K562 (cell line): ENCODE measurements at regions not wholly inside any gene's neighbourhood (a gene's known extent, or its start where the extent isn't known, plus 50 kb on each side); places are given as distances from the start of the nearest gene placed in this dataset.

Experiments used
- DDX20 ChIP-seq: fragments of 450-650 bp; IDR thresholded peaks from 2 replicates; pipeline ENCODE4 v1.6.1; 2016; ENCODE audit warnings: missing genetic modification characterization, low read depth, mild to moderate bottlenecking, missing compliant biosample characterization, moderate library complexity
- GATA2 ChIP-seq: sonication (generic); formaldehyde crosslinking; IDR thresholded peaks from 2 replicates; pipeline ENCODE4 v1.4.0; 2020; ENCODE audit warnings: mild to moderate bottlenecking, missing genetic modification reagents
- L3MBTL2 ChIP-seq: fragments of 450-650 bp; IDR thresholded peaks from 2 replicates; pipeline ENCODE4 v1.6.1; 2016; ENCODE audit warnings: mild to moderate bottlenecking, moderate library complexity
- LEF1 ChIP-seq: fragments of 450-650 bp; IDR thresholded peaks from 2 replicates; pipeline ENCODE4 v1.6.1; 2016; ENCODE audit warnings: mild to moderate bottlenecking
- MYBL2 ChIP-seq, 2 experiments: fragments of 450-650 bp in 1 of 2; sonication (generic) in 1 of 2; formaldehyde crosslinking in 1 of 2; IDR thresholded peaks; 2 replicates each; pipeline versions ENCODE4 v1.6.1 to v1.8.1; 2017 to 2022; ENCODE audit warnings: borderline replicate concordance in 1 of 2, inconsistent platforms in 1 of 2, low read depth in 1 of 2, mild to moderate bottlenecking in 1 of 2, missing genetic modification reagents in 1 of 2, moderate library complexity in 1 of 2
- NCOA4 ChIP-seq: fragments of 450-650 bp; IDR thresholded peaks from 2 replicates; pipeline ENCODE4 v1.6.1; 2018; ENCODE audit warnings: mild to moderate bottlenecking; ENCODE audit not compliant: partially characterized antibody
- NFE2 ChIP-seq: IDR thresholded peaks from 2 replicates; pipeline ENCODE4 v1.6.1; 2014; ENCODE audit warnings: antibody characterized with exemption, low read depth
- NRF1 ChIP-seq, 2 experiments: fragments of 450-650 bp; IDR thresholded peaks in 1 of 2; conservative IDR thresholded peaks in 1 of 2; 2 replicates each; pipeline ENCODE4 v1.6.1; 2014; ENCODE audit warnings: mild to moderate bottlenecking in 2 of 2
- PHF20 ChIP-seq: fragments of 450-650 bp; IDR thresholded peaks from 2 replicates; pipeline ENCODE4 v1.6.1; 2018; ENCODE audit not compliant: partially characterized antibody
- PHF21A ChIP-seq: fragments of 450-650 bp; IDR thresholded peaks from 2 replicates; pipeline ENCODE4 v1.6.1; 2017; ENCODE audit warnings: low read depth, borderline replicate concordance
- POU5F1 ChIP-seq: fragments of 150-350 bp; IDR thresholded peaks from 2 replicates; pipeline ENCODE4 v1.6.1; 2014; ENCODE audit warnings: borderline replicate concordance, low read length, low read depth, mild to moderate bottlenecking; ENCODE audit not compliant: partially characterized antibody
- RBFOX2 ChIP-seq: fragments of 200-400 bp; formaldehyde crosslinking; IDR thresholded peaks from 2 replicates; pipeline ENCODE4 v1.6.1; 2017; ENCODE audit warnings: low read depth, mild to moderate bottlenecking, low read length, moderate library complexity
- SIN3A ChIP-seq, 2 experiments: fragments of 150-350 bp in 1 of 2; IDR thresholded peaks; 2 replicates each; pipeline ENCODE4 v1.6.1; 2011 to 2016; ENCODE audit warnings: borderline replicate concordance in 2 of 2, low read depth in 2 of 2, low read length in 2 of 2, mild to moderate bottlenecking in 2 of 2, moderate library complexity in 2 of 2; ENCODE audit not compliant: control insufficient read depth in 1 of 2
- SIRT6 ChIP-seq: IDR thresholded peaks from one replicate; pipeline ENCODE4 v1.6.1; 2012; ENCODE audit warnings: low read depth, mild to moderate bottlenecking, control low read depth, inconsistent platforms, low read length, moderate library complexity
- SMARCA5 ChIP-seq: fragments of 450-650 bp; IDR thresholded peaks from 2 replicates; pipeline ENCODE4 v1.6.1; 2016
- SOX6 ChIP-seq: fragments of 450-650 bp; IDR thresholded peaks from 2 replicates; pipeline ENCODE4 v1.6.1; 2014; ENCODE audit warnings: mild to moderate bottlenecking
- TEAD2 ChIP-seq: fragments of 450-650 bp; IDR thresholded peaks from 2 replicates; pipeline ENCODE4 v1.6.1; 2016; ENCODE audit warnings: missing genetic modification characterization, control low read depth, missing compliant biosample characterization
- TGIF2 ChIP-seq: sonication (generic); formaldehyde crosslinking; IDR thresholded peaks from 2 replicates; pipeline ENCODE4 v1.8.1; 2022; ENCODE audit warnings: mild to moderate bottlenecking, missing genetic modification reagents, moderate library complexity
- ZBTB8A ChIP-seq: fragments of 450-650 bp; IDR thresholded peaks from 2 replicates; pipeline ENCODE4 v1.6.1; 2018; ENCODE audit warnings: mild to moderate bottlenecking, moderate library complexity; ENCODE audit not compliant: partially characterized antibody
- ZNF354B ChIP-seq: fragments of 250-450 bp; sonication (Bioruptor Pico); IDR thresholded peaks from 2 replicates; pipeline ENCODE4 v1.4.0; 2020
- ZNF561 ChIP-seq: fragments of 450-650 bp; formaldehyde crosslinking; conservative IDR thresholded peaks from 2 replicates; pipeline ENCODE4 v1.4.0; 2020; ENCODE audit warnings: mild to moderate bottlenecking, moderate library complexity
- TF ChIP-seq, protein P1 (sequence below): fragments of 450-650 bp; IDR thresholded peaks from 2 replicates; pipeline ENCODE4 v1.6.1; 2017; ENCODE audit warnings: antibody characterized with exemption
- TF ChIP-seq, protein P2 (sequence below): fragments of 450-650 bp; formaldehyde crosslinking; conservative IDR thresholded peaks from 2 replicates; pipeline ENCODE4 v1.4.0; 2022; ENCODE audit warnings: mild to moderate bottlenecking, missing genetic modification characterization
- TF ChIP-seq, protein P3 (sequence below): fragments of 250-450 bp; sonication (Bioruptor Pico); IDR thresholded peaks from 2 replicates; pipeline ENCODE4 v1.5.0; 2021
- TF ChIP-seq, protein P4 (sequence below): fragments of 250-450 bp; sonication (Bioruptor Pico); IDR thresholded peaks from 2 replicates; pipeline ENCODE4 v1.4.0; 2020; ENCODE audit warnings: mild to moderate bottlenecking

DNA sequence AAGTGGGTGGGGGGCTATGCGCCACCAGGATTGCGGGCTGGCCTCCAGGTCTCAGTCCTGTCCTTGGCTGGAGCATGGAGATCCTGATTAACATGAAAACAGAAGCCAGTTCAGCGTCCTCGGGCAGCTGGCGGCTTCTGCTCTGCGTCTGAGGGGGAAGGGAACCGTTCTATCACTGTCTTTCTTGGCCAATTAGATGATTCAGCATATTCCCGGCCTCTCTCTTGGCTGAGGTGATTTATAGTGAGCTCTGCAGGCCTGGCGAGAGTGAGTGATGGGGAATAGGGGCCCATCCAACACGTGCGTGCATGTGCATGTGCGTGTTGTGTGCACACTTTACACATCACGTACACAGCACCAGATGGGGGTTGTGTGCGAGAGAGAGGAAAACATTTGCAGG is 145.8 kb upstream of the ATP6AP2 start (continued):
- TF ChIP-seq PHF20 (no peak), RBFOX2 (peak; percentile 23; the same call in 1 of the 2 replicates), DDX20 (tag) (no peak), PHF21A (no peak; the same call in 1 of the 2 replicates), POU5F1 (no peak), SOX6 (peak; percentile 55), TGIF2 (CRISPR knock-in tag) (no peak), SMARCA5 (no peak), MYBL2 (IDR thresholded peaks at IDR 0.05; ENCODE audit: low read depth) (no peak), MYBL2 (CRISPR knock-in tag; IDR thresholded peaks at IDR 0.05; ENCODE audit: borderline replicate concordance) (no peak), TEAD2 (tag) (no peak), ZNF354B (CRISPR knock-in tag) (no peak), NRF1 (conservative IDR thresholded peaks at IDR 0.05 in 1 of 2, IDR thresholded peaks at IDR 0.05 in 1 of 2) (peak; percentile 24 to 33; a peak in 2 of 4 replicates), SIRT6 (no peak), GATA2 (CRISPR knock-in tag) (no peak), NCOA4 (no peak), NFE2 (peak; percentile 98), L3MBTL2 (peak; percentile 62; the same call in 1 of the 2 replicates), LEF1 (peak; percentile 64; the same call in 1 of the 2 replicates), ZBTB8A (no peak), SIN3A (IDR thresholded peaks at IDR 0.05; ENCODE audit: borderline replicate concordance in 2 of 2, control insufficient read depth in 1 of 2, low read depth in 2 of 2, low read length in 2 of 2) (no peak), ZNF561 (no peak)
- TF ChIP-seq, protein P1, sequence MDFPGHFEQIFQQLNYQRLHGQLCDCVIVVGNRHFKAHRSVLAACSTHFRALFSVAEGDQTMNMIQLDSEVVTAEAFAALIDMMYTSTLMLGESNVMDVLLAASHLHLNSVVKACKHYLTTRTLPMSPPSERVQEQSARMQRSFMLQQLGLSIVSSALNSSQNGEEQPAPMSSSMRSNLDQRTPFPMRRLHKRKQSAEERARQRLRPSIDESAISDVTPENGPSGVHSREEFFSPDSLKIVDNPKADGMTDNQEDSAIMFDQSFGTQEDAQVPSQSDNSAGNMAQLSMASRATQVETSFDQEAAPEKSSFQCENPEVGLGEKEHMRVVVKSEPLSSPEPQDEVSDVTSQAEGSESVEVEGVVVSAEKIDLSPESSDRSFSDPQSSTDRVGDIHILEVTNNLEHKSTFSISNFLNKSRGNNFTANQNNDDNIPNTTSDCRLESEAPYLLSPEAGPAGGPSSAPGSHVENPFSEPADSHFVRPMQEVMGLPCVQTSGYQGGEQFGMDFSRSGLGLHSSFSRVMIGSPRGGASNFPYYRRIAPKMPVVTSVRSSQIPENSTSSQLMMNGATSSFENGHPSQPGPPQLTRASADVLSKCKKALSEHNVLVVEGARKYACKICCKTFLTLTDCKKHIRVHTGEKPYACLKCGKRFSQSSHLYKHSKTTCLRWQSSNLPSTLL = no peak
- TF ChIP-seq, protein P2, sequence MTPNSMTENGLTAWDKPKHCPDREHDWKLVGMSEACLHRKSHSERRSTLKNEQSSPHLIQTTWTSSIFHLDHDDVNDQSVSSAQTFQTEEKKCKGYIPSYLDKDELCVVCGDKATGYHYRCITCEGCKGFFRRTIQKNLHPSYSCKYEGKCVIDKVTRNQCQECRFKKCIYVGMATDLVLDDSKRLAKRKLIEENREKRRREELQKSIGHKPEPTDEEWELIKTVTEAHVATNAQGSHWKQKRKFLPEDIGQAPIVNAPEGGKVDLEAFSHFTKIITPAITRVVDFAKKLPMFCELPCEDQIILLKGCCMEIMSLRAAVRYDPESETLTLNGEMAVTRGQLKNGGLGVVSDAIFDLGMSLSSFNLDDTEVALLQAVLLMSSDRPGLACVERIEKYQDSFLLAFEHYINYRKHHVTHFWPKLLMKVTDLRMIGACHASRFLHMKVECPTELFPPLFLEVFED (CRISPR knock-in tag) = no peak
- TF ChIP-seq, protein P3, sequence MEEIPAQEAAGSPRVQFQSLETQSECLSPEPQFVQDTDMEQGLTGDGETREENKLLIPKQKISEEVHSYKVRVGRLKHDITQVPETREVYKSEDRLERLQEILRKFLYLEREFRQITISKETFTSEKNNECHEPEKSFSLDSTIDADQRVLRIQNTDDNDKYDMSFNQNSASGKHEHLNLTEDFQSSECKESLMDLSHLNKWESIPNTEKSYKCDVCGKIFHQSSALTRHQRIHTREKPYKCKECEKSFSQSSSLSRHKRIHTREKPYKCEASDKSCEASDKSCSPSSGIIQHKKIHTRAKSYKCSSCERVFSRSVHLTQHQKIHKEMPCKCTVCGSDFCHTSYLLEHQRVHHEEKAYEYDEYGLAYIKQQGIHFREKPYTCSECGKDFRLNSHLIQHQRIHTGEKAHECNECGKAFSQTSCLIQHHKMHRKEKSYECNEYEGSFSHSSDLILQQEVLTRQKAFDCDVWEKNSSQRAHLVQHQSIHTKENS = no peak
- TF ChIP-seq, protein P4, sequence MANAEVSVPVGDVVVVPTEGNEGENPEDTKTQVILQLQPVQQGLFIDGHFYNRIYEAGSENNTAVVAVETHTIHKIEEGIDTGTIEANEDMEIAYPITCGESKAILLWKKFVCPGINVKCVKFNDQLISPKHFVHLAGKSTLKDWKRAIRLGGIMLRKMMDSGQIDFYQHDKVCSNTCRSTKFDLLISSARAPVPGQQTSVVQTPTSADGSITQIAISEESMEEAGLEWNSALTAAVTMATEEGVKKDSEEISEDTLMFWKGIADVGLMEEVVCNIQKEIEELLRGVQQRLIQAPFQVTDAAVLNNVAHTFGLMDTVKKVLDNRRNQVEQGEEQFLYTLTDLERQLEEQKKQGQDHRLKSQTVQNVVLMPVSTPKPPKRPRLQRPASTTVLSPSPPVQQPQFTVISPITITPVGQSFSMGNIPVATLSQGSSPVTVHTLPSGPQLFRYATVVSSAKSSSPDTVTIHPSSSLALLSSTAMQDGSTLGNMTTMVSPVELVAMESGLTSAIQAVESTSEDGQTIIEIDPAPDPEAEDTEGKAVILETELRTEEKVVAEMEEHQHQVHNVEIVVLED (CRISPR knock-in tag) = no peak
